ENCODE measurements at regions not wholly inside any gene's neighbourhood (a gene's known extent, or its start where the extent isn't known, plus 50 kb on each side); places are given as distances from the start of the nearest gene placed in this dataset.
A peak's percentile ranks its signal among the peaks of the same experiment; 100 is the strongest.
"Not testable (repeated sequence)": the region's sequence is repeated elsewhere in the genome, so short reads cannot be mapped to it uniquely, and the experiment has no call there.

GRCh38 chr6:158881884-158882283, 62.7 kb upstream of the EZR start:
- DNase-seq (ENCODE audit: low read depth), result not testable (repeated sequence)

GRCh38 chr6:158881276-158881675, 62.1 kb upstream of the EZR start:
- DNase-seq (ENCODE audit: low read depth), result not testable (repeated sequence)

GRCh38 chr6:158879180-158879579, 60.0 kb upstream of the EZR start:
- DNase-seq (ENCODE audit: low read depth), result peak; percentile 95

GRCh38 chr6:158877716-158878115, 58.5 kb upstream of the EZR start:
- DNase-seq (ENCODE audit: low read depth), result no peak

GRCh38 chr6:158876886-158877285, 57.7 kb upstream of the EZR start:
- DNase-seq (ENCODE audit: low read depth), result no peak

GRCh38 chr6:158870649-158870957, 51.4 kb upstream of the EZR start:
- no peak for DNase-seq (ENCODE audit: low read depth)

GRCh38 chr6:158869826-158870648, 50.9 kb upstream of the EZR start:
- peak; percentile 89 for DNase-seq (ENCODE audit: low read depth)

- DNase-seq (ENCODE audit: low read depth), result no peak
Measured at GRCh38 chr6:158868890-158869825, 50.0 kb upstream of the EZR start.
